Activated CD4-positive, alpha-beta T cell treated with anti-CD3 and anti-CD28 coated beads, Interleukin-2, amount 50 U/mL, for 48 hours (primary cell): ENCODE measurements at regions not wholly inside any gene's neighbourhood (a gene's known extent, or its start where the extent isn't known, plus 50 kb on each side); places are given as distances from the start of the nearest gene placed in this dataset.

Experiments
- DNase-seq, 2 experiments: peaks; one replicate each; pipeline ENCODE4 v3.0.0-alpha.2; 2020

DNA sequence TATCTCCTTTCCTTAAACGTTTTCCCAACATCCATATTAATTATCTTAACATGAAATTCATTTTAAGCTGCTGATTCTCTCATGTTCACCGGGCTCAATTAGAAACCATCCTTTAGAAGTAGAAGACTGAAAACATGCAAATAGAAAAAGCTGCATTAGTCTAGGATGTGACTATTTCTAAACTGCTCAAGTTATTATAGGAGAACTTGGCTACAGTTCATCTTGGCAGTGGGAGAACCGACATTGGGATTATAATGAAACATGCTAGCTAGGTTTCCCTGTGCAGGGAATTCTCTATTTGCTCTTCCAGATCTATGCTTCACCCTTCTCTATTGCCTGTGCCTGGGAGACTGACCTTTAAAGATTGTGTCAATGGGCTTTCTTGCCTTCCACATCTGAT is 151.0 kb upstream of the PPARGC1A start:
- DNase-seq: no peak

DNA sequence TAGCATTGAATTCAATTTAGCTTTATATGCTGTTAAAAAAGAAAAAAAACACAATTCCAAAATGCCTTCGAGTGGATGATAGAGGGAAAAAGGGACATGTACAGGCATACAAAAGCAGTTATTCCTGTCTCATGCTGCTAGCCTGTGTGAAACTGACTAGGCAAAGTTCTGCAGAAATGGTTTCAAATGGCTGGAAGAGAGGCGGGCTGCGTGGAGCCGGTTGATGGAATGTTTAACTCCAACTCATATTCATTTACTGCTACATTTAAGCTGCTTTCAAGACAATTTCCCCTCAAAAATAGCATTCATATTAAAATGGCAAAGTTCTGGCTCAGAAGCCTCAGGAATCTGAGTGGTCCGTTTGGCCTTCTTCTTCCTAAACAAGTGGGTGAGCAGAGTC is 143.8 kb upstream of the PPARGC1A start:
- DNase-seq: no peak

DNA sequence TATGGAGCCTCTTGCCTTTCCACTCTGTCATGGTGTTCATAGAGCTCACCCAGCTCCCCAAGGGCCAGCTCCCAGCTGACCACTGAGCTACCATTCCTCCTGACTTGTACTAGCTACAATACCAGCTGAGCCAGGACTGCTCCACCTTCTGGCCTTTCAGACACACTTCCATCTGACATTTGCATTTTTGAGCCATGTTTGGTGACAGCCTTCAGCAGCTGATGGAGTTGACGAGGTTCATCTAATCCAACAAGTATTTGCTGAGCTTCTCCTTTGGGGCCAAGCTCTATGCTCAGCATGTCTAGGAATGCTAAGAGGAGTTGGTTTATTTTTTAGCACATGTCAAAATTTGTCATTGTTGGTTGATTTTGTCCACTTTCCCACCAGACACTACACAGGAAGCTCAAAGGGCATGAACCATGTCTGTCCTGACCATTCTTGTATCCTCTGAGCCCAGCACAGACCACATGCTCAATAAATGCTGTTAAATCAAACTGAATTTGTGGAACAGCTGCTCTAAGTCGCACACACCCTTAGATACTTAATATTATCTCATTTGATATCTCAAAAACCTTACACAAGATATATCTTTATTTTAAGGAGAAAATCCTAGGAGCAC is 142.6 kb upstream of the PPARGC1A start:
- DNase-seq: no peak

DNA sequence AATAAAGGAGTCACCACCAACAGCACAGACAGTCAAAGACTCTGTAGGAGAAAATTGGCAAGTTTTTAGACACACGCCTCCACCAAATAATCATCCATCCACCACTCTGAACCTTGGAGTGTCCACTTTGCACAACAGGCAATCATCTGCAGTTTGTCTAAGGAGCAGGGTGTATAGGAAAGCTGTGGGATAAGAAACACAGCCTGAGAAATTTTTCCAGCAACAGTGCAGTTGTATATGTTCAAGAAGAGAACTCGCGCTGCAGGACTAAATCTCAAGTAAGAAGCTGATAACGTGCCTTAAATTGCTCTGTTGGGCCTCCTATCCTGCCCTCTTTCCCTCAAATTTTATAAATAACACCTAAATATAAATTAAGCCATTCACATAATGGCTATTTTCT is 136.7 kb upstream of the PPARGC1A start:
- no peak for DNase-seq

DNA sequence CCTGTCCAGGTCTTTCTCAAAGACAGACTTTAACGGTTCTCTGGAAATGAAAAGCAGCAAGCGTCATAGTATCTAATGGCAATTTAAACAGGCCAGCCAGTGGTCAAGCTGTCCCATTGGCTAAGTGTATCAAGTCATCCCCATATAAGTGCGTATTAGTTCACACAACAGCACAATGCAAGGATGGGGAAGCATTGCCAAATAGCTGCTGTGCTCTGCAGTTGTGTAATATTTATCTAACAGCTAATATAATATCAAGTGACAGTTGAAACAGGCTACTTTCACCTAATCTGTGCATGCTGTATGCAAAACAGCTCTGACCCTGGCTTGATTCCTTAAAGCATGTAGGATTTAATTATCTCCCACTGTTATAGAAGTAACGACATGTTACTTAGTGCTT is 134.8 kb upstream of the PPARGC1A start:
- DNase-seq: no peak

DNA sequence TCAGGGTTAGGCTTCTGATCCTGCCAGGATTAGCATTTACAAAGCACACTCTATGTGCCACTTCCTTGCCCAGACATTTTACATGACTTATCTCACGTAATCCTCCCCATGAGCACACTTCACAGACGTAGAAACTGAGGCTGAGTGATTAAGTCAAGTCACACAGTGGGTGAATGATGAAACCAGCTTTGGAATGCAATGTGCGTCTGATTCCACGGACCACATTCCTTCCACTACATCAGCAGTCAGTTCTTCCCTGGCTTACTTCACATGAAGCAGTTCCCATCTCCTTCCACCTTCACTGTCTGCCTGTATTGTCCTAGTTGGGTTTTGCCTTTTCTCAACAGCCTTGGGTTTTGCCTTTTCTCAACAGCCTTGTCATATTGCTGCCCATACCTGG is 134.3 kb upstream of the PPARGC1A start:
- no peak for DNase-seq

DNA sequence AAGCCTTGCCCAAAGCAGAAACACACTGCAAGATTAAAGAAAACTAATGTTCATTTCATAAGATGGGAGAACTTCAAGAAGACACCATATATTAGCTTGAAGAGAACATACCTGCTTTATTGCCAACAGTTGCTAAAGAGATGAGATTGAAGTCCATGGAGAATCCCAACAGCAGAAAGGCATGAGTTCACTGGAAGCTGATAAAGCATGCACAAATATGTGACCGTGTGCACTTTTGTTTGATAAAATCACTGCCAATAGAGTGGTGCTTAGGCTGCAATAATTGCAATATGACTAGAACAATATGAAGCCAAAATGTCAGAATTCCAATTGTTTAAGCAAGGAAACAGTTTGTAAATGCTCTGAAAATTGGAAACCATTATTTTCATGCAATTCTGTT is 125.9 kb upstream of the PPARGC1A start:
- no peak for DNase-seq

DNA sequence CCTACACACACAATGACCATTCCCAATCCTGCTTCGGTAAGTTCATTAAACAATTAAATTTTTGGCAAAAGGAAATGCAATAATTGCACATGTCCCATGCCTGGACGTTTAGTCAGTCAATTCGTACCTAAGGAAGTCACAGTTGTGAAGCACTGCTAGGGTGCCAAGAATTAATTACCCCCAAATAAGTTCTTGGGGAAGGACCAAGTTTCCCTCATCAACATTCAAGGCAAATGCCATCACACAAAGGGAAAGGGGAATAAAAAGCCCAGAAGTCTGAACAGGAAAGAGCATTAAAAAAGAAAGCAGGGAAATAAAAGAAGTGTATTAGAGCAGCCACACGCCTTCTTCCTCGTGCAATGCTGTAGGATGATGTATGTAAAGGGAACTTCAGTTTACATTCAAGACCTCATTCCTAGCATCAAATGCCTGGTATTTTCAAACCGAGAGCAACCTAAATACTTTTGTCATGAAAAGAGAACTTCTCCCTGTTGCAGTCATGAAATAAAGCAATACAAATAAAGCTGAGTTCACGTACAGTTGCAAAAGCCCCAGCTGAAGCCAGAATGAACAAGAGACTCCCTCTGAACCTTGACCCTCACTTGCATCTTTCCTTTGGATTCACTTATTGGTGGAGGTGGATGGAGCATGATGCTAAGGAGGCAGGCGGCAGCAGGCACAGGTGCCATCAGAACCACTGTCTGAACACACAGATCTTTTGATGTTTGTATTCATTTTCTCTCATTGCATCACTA is 124.0 kb upstream of the PPARGC1A start:
- DNase-seq: no peak

DNA sequence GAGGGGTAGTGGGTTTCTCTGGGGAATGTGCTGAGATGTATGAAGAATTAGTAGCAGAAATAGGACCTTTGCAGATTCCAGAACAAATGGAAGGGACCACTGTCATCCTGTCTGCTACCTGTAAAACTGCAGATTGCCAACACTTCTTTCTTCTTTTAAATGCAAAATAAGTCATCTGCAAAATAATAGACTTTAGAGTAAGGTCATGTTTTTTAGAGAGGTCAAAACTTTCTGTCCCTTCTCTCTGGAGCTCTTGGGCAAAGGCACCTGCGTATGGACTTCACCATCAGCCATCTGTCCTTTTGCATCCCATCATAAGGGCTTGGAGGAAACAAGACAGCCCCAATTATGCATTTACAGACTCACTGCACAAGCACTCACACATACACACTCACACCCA is 121.1 kb upstream of the PPARGC1A start:
- DNase-seq: no peak

DNA sequence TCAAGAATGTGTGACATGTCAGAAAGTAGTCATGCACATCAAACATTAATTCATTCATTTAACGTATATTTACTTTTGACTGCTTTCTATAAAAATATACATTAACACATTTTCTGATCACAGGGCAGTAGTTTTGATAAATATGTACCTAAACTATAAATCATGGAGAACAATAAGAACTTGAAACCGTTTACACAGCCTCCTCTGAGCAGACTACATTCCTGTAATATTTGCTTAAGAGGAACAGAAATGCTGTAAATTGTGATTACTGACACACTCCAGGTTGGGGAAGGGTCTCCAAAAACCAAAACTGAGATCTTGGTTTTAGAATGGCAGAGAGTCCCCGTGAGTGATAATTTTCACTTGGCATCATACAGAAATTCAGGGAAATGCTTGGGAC is 120.7 kb upstream of the PPARGC1A start:
- no peak for DNase-seq

DNA sequence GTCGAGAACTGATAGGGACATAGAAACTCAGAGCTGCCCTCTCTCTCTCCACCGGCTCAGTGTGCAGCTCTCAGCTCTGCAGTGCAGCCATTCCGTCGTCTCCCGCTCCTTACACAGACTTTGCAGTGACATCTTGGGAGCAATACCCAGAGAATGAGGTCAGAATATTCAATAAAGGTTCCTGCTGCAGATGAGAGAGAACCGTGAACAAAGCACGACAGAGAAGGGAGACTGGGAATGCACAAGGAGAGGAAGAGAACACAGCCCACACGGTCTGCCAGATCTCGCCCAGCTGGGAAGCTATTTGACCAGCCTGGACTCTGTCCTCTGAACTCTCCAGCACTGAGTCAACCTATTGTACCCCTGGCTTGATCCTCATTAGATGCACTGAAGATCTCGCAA is 118.0 kb upstream of the PPARGC1A start:
- no peak for DNase-seq

DNA sequence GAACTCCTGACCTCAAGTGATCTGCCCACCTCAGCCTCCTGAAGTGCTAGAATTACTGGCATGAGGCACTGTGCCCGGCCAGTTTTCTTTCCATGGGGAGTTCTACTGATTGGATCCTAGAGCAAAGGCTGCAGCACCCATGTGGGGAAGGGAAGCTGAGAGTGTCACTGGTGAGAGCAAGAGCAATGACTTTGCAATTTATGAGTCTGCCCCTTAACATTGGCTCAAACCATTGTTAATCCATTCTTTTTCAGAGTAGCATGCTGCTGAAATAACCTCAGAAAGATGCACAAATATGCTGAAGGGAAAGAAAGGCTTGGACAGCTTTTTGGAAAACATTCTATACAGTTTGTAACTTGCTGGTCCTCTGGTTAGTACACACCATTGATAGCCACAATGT is 116.4 kb upstream of the PPARGC1A start:
- DNase-seq: no peak

DNA sequence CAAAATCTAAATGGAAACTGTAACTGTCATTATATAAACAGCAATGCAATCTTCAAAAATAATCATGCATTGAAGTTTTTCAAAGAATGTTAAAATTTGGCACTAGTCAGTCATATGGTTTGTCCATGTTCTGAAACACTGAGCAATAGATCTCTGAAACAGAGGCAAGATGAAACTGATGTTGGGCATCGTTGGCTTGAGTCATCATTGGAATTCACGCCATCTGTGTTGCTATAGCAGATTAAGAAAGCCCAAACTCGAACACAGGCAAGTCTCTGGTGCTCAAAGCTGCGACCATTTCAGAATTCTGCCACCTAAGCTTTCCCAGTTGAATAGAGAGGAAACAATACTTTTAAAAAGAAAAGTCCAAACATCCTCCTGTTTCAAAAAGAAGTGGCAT is 114.1 kb upstream of the PPARGC1A start:
- DNase-seq: no peak

DNA sequence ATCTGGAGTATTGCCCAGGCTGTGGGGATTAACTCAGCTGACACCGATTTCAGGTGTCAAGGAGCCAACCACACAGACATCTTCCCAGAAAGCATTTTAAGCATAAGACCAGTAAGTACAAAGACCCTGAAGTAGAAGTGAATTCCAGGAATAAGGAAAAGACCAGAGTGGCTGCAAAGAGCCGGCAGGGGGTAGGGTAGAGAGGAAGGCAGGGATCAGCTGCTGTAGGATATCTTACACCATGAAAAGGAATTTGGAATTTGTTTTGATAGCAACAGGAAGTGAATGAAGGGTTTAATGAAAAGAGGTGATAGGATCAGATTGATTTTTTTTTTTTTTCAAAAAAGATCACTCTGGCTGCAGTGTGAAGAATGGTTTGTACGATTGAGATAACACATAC is 113.6 kb upstream of the PPARGC1A start:
- DNase-seq: no peak

DNA sequence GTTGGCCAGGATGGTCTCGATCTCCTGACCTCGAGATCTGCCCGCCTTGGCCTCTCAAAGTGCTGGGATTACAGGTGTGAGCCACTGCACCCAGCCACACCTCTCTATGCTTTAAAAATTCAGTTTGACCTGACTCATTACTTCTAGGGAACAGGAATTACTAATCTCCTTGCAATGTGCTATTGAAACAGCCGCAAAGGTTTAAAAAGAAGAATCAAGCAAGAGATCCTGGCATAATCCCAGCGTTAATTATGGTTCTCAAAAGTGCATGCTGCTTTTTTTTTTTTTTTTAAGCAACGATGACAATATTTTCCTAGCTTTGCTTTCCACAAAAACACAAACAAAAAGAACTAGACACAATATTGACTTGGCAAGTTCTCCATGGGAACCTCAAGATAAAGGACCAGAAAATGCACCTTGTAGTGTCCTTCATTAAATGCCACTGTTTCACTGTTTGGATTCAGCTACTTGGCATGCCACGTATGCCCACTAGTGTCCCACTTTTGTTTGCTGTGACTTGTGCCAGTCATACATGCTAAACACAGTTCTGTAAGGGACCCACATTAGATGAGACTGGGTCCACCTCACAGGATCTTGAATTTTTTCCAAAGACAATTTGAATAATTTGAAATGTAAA is 112.6 kb upstream of the PPARGC1A start:
- DNase-seq: no peak

DNA sequence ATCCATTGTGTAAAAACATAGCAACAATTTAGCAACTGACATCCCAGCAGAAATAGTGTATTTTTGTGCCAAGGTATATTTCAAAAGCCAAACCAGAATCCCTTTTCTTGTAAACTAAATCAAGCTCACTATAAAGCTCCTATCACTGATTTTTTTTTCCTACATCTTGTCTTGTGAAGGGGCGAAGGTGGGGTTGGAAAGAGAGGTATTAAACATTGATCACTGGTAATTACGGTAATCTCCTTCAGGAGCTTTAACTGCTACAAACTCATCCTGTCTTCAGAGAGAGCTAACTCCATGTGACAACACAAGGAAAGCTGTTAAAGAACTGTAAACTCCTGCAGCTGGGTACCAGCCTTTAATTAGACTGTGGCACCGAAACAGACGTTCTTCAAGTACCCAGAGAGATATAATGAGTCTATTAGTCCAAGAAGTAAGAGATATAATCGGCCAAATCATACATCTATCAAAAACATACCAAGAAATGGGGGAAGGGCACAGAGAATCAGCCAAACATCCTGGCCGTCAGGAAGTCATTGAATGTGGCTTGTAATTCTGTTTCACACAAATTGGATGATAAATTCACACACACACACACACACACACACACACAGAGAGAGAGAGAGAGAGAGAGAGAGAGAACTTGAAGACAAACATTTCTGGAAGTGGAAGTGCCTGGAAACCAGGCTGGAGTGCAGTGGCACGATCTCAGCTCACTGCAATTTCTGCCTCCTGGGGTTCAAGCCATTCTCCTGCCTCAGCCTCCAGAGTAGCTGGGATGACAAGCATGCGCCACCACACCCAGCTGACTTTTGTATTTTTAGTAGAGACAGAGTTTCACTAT is 111.9 kb upstream of the PPARGC1A start:
- DNase-seq: no peak

DNA sequence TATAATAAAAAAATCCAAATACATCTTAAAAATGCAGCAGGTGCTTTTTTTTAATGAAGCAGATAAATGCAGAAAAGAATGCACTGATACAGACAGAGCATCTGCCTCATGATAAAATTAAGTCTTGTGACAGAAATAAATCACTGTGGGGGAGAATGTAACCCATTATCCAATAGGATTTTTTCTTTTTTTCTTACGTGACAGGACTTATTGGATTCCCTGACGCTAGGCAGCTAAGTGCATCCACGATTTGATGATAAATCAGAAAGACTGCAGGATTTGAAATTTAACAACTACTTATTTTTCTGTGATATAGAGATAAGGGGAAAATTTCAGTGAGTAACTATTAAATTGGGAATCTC is 110.6 kb upstream of the PPARGC1A start:
- no peak for DNase-seq

DNA sequence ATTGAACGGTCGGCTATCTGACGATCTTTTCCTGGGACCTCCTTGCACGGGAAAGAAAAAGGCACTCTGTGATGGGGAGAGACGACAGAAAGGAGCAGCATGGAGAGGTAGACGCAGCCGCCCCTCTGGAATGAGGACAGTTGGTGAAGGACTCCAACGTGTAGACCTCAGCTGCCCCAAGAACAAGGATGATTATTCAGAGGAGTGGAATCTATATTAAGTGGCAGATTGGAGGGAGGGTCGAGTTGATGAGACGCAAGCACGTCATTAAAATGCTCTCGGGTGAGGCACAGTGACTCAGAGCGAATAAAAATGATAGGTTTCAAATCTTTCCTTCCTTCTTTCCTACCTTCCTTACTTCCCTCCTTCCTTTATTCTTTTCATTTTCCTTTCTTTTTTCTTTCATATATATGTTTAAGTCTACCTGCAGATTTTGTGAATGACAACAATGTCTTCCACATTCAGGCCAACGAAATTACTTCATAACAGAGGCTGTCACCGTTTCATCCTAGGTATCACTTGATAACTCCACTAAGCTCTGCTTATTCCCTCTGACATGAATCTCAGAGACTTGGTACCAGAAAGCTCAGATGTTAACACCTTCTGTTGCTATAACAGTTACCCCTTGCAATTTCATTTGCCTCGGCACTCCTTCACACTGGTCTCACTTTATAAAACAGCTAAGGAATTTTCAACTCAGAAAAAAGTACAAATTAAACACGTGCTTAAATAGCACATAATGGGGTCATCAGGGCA is 110.0 kb upstream of the PPARGC1A start:
- no peak for DNase-seq

DNA sequence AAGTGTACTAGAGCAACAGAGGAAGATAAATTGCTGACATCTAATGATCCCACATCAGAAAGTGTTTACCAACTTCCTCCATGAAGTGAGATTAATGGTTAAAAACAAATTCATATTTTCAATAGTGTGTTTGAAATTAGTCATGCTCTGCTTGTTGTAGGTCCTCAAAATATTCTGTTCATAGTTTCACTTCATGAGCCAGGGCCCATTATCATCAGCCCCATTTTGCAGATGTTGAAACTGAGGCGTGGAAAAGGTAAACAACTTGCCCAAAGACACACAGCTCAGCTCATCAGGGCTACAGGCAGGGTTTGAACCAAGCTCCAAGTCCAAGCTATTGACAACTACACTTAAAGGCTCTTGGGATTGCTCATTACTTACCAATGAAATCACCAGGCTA is 103.5 kb upstream of the PPARGC1A start:
- no peak for DNase-seq

DNA sequence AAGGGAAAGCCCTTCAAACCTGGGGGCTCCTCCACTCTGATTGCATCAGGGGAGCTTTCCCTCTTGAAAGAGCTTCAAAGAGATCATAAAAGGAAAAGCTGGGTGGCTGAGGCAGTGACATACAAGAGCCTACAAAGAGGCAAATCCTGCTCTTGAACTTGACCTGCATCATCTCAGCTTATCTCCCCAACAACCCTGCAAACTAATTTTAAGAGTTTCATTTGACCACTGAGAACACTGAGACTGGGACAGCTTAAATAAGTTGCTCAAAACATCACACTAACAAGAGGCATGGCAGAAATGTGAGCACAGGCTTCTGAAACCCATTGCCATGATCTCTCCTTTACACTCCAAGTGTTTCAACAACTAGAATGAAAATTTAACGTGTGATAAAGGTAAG is 101.6 kb upstream of the PPARGC1A start:
- no peak for DNase-seq

DNA sequence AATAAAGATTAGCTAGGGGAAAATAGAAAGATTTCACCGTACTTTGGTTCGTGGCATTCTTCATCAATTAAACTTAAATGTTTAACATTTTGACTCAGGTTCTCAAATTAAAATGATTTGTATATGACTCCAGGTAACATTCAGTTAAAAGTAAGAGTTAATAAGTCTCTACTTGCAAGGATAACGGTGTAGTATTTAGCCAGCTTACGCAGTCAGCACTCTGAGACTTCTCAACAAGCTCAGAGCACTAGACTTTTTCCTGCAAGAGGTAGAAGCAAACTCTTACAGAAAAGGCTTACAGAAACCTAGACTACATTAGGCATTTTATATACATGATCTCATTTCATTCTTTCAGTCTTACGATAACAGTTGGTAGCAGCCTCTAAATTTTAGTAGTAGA is 96.4 kb upstream of the PPARGC1A start:
- DNase-seq: no peak

DNA sequence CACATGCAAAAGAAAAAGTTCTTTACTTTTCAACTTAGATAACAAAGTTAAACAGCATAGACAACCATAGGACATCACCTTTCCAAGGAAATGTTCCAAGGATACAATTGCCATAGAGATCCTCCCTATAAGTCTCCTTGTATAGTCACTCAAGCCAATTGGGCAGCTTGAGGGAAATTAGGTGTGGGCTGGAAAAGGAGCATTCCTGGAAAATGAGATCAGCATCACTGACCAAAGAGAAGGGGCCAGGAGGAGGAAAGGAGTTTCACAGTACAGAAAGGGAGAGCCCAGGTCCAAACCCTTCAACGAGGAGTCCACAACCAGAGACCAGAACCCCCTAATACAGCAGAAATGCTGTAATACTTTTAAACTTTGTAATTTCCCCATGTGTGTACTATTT is 91.5 kb upstream of the PPARGC1A start:
- no peak for DNase-seq

DNA sequence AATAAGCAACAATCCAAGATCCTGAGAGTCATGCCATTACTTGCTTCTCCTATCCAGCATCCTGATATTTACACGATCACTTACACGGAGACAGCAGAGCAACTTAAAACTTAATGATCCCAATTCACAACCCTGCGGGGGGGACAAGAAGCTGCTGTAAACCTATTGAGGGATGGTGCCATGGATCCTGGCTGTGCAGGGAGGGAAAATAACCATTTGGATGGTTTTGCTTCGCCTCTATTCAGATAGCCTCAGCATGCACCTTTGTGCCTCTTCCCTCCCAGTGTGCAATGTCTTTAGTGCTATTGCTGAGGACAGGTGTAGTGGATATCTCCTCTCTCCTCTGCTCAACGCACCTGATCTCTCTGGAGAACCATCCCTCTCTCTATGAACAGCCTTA is 89.7 kb upstream of the PPARGC1A start:
- DNase-seq: no peak
